ENCODE measurements at regions not wholly inside any gene's neighbourhood (a gene's known extent, or its start where the extent isn't known, plus 50 kb on each side); places are given as distances from the start of the nearest gene placed in this dataset.

DNA sequence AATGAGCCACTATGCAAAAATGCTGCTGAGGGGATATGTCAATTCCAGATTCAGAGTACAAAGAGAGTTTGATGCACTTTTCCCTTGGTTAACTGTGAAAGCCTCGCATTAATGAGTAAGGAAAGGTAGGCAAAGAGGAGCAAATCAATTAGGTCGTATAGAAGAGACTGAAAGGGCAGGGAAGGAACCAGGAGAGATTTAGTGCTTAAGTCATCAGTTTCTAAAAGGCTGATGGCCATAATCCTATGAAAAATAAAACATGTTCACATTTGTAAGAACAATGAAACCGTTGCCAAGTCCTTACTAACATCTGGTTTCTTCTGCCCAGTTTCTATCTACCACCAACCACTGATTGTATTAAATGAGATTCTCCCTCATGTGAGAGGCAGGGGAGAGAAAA, 118.4 kb upstream of the PALMD start:
- POLR2A ChIA-PET (ENCODE audit: partially characterized antibody): no interaction called here
- TF ChIP-seq CBX5 (IDR thresholded peaks at IDR 0.05; ENCODE audit: low read depth, low read length) (no peak), SP2 (IDR thresholded peaks at IDR 0.05; ENCODE audit: low read length) (no peak)

More for the DNA sequence above, 118.4 kb upstream of the PALMD start:
- no peak for DNase-seq (ENCODE audit: low read depth in 1 of 2, low spot score in 2 of 2)
- no peak overlapping the region for H2BK120ac ChIP-seq (replicated peaks; ENCODE audit: low read depth, low read length)
- no peak overlapping the region for H3K14ac ChIP-seq (ENCODE audit: insufficient read length)
- no peak overlapping the region for H3K9ac ChIP-seq (replicated peaks in 1 of 4; ENCODE audit: extremely low read depth in 1 of 4, low read depth in 3 of 4, low read length in 3 of 4)
- FAIRE-seq: no peak
- no peak overlapping the region for H2BK20ac ChIP-seq (ENCODE audit: low read length)
- CTCF ChIA-PET (ENCODE audit: partially characterized antibody): interaction anchor here (0.6 to 2.6 kb wide), 19 partner anchors 9 to 734 kb away, joined by 3 to 25 read pairs (median 3); no protein-coding TSS in a partner anchor
- H3K79me1 ChIP-seq (ENCODE audit: low read depth, low read length): no peaks in the 10 kb centered on the region
- H2AFZ ChIP-seq (ENCODE audit: low read length): no peak overlapping the region
- no peak overlapping the region for H2BK5ac ChIP-seq (ENCODE audit: low read depth, low read length)
- H4K8ac ChIP-seq (ENCODE audit: extremely low read depth, insufficient read depth, low read length): no peak overlapping the region
- H2BK15ac ChIP-seq (ENCODE audit: low read length): no peak overlapping the region
- H3K4ac ChIP-seq (replicated peaks; ENCODE audit: insufficient read length, low read depth, low read length): no peak overlapping the region
- no peaks in the 10 kb centered on the region for H4K20me1 ChIP-seq (replicated peaks in 1 of 2; ENCODE audit: control insufficient read depth in 1 of 2, insufficient read depth in 2 of 2, low read length in 2 of 2)
- no peaks in the 10 kb centered on the region for H3K36me3 ChIP-seq (ENCODE audit: control insufficient read depth in 2 of 4, insufficient read depth in 4 of 4, low read length in 3 of 4)
- H4K91ac ChIP-seq (replicated peaks; ENCODE audit: insufficient read length, low read length): no peak overlapping the region
- H3K4me1 ChIP-seq (replicated peaks in 1 of 4; ENCODE audit: control insufficient read depth in 3 of 4, insufficient read depth in 4 of 4, low read length in 3 of 4): peaks cover 0 to 3% (median 0%) of the 10 kb centered on the region in 4 experiments; a peak in 1 of 7 replicates
- no peak overlapping the region for H2AK5ac ChIP-seq (ENCODE audit: low read depth, low read length)
- 83% methylated on average over 3 of the region's 3 CpGs; no CpG with 5 or more reads in 1 of the 2 experiments for WGBS, 2 experiments (ENCODE audit: extremely low coverage in 1 of 2, insufficient coverage in 1 of 2, insufficient read length in 1 of 2, insufficient replicate concordance in 2 of 2, low coverage in 1 of 2, low lambda C conversion rate in 2 of 2, missing lambda C conversion rate in 1 of 2)
- no peak overlapping the region for H3K4me2 ChIP-seq (ENCODE audit: insufficient read depth in 1 of 2, low read depth in 2 of 2, low read length in 2 of 2)
- H3K23ac ChIP-seq (ENCODE audit: insufficient read length): no peak overlapping the region
- no peaks in the 10 kb centered on the region for H3K9me3 ChIP-seq (ENCODE audit: insufficient read depth in 2 of 2, low read depth in 1 of 2, low read length in 1 of 2)
- H2BK12ac ChIP-seq (ENCODE audit: low read depth, low read length): no peak overlapping the region
- no peak overlapping the region for H3K4me3 ChIP-seq (ENCODE audit: extremely low read depth in 1 of 4, insufficient read depth in 2 of 4, low read depth in 3 of 4, low read length in 4 of 4)
- H3K18ac ChIP-seq (ENCODE audit: extremely low read depth, low read length): no peak overlapping the region
- H3K79me2 ChIP-seq (ENCODE audit: control insufficient read depth in 1 of 2, insufficient read depth in 2 of 2, low read length in 2 of 2): no peaks in the 10 kb centered on the region
- no peaks in the 10 kb centered on the region for H3K27me3 ChIP-seq (replicated peaks in 1 of 4; ENCODE audit: control insufficient read depth in 3 of 4, extremely low read depth in 1 of 4, insufficient read depth in 3 of 4, low read length in 3 of 4)
- H3K27ac ChIP-seq (ENCODE audit: low read depth, low read length): no peak overlapping the region
- no peak overlapping the region for H3K56ac ChIP-seq (replicated peaks; ENCODE audit: insufficient read length, low read depth, low read length)
- no peaks in the 10 kb centered on the region for H3K23me2 ChIP-seq (ENCODE audit: low read depth, low read length)
- no peak overlapping the region for H4K5ac ChIP-seq (ENCODE audit: insufficient read length, low read depth, low read length)
